HG03039 (cell line): ENCODE measurements at regions not wholly inside any gene's neighbourhood (a gene's known extent, or its start where the extent isn't known, plus 50 kb on each side); places are given as distances from the start of the nearest gene placed in this dataset.
A peak's percentile ranks its signal among the peaks of the same experiment; 100 is the strongest.
"Not testable (repeated sequence)": the region's sequence is repeated elsewhere in the genome, so short reads cannot be mapped to it uniquely, and the experiment has no call there.

Source experiments
- ATAC-seq: cut with Tn5 transposase; IDR thresholded peaks from one replicate; pipeline ENCODE4 v1.9.1; 2021; ENCODE audit warnings: mild to moderate bottlenecking, moderate library complexity; ENCODE audit not compliant: unreplicated experiment

GRCh38 chr19:27843861-27844260 lies 1369.1 kb downstream of the UQCRFS1 start:
- no peak for ATAC-seq

GRCh38 chr19:27833031-27833430 lies 1379.9 kb downstream of the UQCRFS1 start:
- ATAC-seq, result no peak

GRCh38 chr19:27828829-27829228 lies 1384.1 kb downstream of the UQCRFS1 start:
- ATAC-seq, result no peak

- no peak for ATAC-seq
Observed at GRCh38 chr19:27824108-27824507, 1388.8 kb downstream of the UQCRFS1 start.

DNA sequence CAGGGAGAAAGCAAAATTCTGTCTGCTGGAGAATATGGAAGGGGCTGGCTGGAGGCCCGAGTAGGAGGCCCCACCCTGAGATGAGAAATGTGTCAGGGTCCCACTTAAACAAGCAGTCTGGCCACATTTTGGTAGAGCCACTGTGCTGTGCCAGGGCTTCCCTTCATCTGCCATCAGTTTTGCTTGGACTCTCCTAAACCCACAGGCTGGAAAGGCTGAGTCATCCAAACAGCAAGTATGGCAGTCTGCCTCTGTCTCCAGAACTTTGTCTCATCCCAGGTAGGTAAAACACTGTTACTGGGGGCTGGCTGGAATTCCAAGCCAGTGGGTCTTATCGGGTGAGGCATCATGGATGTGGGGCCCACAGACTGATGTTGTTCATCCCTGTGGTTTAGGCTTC lies 1390.6 kb downstream of the UQCRFS1 start:
- no peak for ATAC-seq

DNA sequence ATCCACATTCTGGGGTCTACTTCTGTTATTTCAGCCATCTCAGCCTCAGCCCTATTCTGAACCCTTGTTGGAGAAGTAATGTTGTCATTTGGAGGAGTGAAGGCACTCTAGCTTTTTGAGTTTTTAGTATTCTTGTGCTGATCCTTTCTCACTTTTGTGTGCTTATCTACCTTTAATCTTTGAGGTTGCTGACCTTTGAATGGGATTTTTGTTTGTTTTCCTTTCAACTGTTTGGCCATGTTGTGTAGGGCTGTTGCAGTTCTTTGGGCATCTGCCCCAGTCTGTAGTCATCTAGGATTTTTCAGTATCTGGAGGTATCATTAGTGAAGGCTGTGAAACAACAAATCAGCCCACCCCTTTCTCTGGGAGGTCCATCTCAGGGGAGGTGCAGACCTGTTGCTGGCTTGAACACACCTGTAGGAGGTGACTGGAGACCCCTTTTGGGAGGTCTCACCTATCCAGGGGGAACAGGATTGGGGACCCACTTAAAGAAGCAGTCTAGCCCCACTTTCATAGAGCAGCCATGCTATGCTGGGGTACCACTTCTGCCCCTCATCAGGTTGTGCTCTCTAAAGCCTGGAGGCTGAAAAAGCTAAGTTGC lies 1391.4 kb downstream of the UQCRFS1 start:
- no peak for ATAC-seq

GRCh38 chr19:27815985-27816384 lies 1397.0 kb downstream of the UQCRFS1 start:
- no peak for ATAC-seq

DNA sequence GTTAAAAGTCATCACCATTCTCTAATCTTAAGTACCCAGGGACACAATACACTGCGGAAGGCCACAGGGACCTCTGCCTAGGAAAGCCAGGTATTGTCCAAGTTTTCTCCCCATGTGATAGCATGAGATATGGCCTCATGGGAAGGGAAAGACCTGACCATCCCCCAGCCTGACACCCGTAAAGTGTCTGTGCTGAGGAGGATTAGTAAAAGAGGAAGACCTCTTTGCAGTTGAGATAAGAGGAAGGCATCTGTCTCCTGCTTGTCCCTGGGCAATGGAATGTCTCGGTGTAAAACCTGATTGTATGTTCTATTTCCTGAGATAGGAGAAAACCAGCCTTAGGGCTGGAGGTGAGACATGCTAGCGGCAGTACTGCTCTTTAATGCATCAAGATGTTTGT lies 1398.1 kb downstream of the UQCRFS1 start:
- not testable (repeated sequence) for ATAC-seq

DNA sequence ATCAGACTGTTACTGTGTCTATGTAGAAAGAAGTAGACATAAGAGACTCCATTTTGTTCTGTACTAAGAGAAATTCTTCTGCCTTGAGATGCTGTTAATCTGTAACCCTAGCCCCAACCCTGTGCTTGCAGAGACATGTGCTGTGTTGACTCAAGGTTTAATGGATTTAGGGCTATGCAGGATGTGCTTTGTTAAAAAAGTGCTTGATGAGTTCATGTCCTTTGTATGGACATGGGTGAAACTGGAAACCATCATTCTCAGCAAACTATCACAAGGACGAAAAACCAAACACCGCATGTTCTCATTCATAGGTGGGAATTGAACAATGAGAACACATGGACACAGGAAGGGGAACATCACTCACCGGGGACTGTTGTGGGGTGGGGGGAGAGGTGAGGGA lies 1398.7 kb downstream of the UQCRFS1 start:
- not testable (repeated sequence) for ATAC-seq

GRCh38 chr19:27806471-27807070 lies 1406.4 kb downstream of the UQCRFS1 start:
- ATAC-seq, result no peak

DNA sequence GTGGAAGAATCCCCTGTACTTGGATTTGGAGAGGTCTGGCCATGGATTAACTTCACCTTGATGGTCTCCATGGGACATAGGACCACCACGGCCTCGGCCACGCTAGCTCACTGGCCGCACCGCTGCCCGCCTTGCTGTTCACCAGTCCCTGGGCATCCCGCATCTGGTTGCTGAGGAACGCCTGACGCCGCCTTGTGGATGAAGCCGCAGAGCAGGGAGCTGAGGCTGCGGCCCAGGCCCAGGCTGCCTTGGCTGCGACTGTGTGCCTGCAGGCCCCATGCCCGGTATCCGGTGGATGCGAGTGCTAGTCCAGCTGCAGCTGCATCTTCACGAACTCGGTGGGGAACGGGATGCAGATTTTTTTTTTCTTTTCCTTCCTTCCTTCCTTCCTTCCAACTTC lies 1407.1 kb downstream of the UQCRFS1 start:
- no peak for ATAC-seq

- ATAC-seq, result not testable (repeated sequence)
Observed at GRCh38 chr19:27802293-27802692, 1410.7 kb downstream of the UQCRFS1 start.

GRCh38 chr19:27796540-27796939 lies 1416.4 kb downstream of the UQCRFS1 start:
- ATAC-seq, result no peak

DNA sequence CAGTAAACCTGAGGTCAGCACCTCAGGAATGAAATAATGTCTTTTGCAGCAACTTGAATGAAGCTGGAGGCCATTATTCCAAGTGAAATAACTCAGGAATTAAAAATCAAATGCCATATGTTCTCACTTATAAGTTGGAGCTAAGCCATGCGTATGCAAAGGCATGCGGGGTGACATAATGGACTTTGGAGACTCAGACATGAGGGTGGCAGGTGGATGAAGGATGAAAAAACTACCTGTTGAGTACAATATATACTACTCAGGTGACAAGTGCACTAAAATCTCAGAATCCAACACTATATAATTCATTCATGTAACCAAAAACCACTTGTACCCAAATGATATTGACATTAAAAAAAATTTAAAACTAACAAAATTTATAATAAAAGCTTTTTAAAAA lies 1416.9 kb downstream of the UQCRFS1 start:
- no peak for ATAC-seq

GRCh38 chr19:27795369-27795768 lies 1417.6 kb downstream of the UQCRFS1 start:
- ATAC-seq, result no peak

GRCh38 chr19:27794494-27795042 lies 1418.4 kb downstream of the UQCRFS1 start:
- ATAC-seq, result no peak

GRCh38 chr19:27793644-27794493 lies 1419.1 kb downstream of the UQCRFS1 start:
- peak; percentile 93 for ATAC-seq

DNA sequence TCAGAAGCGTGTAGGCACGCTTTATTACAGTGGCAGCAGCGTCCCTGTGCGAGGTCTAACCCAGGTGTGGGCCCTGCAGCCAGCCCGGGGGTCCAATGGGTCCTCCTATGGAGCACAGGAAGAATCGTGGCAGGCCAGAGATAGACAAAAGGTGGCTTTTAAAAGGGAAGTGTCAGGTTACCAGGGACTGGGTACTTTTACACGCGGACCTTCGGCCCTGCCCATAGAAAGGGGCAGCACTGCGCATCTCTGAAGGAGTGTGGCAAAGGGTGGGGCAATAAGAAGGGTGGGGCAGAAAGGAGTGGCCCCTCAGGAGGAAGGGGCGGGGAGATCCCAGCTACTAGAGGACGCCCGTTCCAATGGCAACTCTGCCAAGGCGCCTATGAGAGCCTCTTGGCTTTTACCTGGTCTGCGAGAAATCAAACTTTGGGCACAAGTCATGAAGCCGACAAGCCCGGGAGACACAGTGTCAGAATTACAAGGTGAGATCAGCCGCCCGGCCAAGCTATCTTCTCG lies 1419.8 kb downstream of the UQCRFS1 start:
- peak; percentile 76 for ATAC-seq

DNA sequence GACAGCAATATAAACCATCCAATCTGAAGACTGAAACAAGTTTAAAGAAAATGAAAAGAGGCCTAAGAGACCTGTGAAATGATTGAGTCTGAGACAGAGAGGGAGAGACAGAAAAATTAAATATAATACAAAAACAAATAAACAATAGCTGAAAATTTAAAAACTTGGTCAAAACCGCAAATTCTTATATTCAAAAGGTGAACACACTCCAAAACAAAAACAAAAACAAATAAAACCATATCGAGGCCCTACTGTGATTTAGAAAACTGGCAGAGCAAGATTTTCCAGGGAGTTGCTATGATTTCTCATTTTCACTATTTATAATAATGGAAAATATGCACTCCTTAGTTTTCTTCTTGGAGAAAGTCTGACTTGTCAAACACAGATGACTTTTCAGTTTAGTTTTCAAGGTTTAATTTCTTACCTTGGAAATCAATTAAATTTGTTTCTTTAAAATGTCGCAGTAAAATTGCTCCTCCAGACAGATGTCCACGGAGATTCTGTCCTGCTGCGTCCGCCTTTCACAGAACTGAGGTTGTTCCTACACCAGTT lies 1420.3 kb downstream of the UQCRFS1 start:
- no peak for ATAC-seq

DNA sequence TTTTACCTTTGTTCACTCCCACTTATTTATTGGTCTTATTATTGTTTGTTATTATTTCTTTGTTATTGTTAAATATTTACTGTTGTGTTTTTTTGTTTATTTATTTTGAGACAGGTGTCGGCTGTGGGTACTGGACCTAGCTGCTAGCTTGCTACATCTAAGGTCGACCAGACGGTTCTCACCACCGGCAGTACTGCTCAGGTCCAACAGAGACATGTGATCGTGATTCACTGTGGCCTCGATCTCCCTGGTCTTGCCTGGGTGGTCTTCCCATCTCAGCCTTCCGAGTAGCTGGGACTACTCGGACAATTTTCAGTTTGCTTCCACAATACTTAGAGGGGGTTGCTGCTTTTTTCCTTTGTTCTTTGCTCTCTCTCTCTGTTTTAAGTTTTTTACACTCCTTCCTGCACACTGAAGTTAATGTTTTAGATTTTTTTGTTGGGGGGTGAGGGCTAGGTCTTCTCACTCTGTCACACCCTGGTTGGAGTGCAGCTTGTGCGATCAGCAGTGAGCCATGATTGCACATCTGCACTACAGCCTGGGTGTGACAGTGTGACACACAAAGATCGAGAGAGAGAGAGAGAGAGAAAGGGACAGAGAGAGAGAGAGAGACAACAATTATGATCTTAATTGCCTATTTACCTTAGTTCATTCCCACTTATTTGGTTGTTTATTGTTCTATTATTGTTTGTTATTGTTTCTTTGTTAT lies 1432.4 kb downstream of the UQCRFS1 start:
- no peak for ATAC-seq

DNA sequence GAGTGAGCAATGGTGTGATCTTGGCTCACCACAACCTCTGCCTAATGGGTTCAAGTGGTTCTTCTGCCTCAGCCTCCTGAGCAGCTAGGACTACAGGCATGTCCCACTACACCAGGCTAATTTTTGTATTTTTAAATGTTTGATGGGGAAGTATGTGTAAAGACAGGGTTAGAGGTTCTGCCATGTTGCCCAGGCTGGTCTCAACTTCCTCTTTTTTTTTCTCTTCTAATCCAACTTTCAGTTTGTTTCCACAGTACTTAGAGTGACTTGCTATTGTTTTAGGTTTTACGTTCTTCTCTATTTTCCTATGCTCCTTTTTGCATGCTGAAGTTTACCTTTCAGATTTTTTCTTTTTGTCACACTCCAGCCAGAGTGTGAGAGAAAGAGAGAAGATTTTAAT lies 1433.0 kb downstream of the UQCRFS1 start:
- no peak for ATAC-seq
